Keratinocyte (primary cell): ENCODE measurements at regions not wholly inside any gene's neighbourhood (a gene's known extent, or its start where the extent isn't known, plus 50 kb on each side); places are given as distances from the start of the nearest gene placed in this dataset.

Experiments
- DNase-seq: peaks from one replicate; pipeline ENCODE4 v3.0.0-alpha.2; 2011; ENCODE audit warnings: low read depth, missing footprints, low spot score
- FAIRE-seq: peaks from 2 replicates; lab custom pipeline; 2011; peaks lifted over from hg19 to GRCh38; lab: Jason Lieb, UNC
- H2AFZ ChIP-seq: 2 replicates; pipeline ENCODE4 v1.6.0; 2012; ENCODE audit warnings: low read length, control low read depth, inconsistent platforms; ENCODE audit not compliant: control insufficient read depth
- H3K27ac ChIP-seq: 2 replicates; pipeline ENCODE4 v1.5.1; 2011; ENCODE audit warnings: low read length; ENCODE audit not compliant: control insufficient read depth, insufficient read depth
- H3K27me3 ChIP-seq: 3 replicates; pipeline ENCODE4 v1.6.0; 2011; ENCODE audit warnings: low read length; ENCODE audit not compliant: control insufficient read depth, insufficient read depth; ENCODE audit errors: extremely low read depth
- H3K36me3 ChIP-seq, 2 experiments: 2 replicates in 1 of 2; 3 replicates in 1 of 2; pipeline ENCODE4 v1.5.1; 2011; ENCODE audit warnings: low read length in 2 of 2, mild to moderate bottlenecking in 1 of 2; ENCODE audit not compliant: control insufficient read depth in 2 of 2, insufficient read depth in 2 of 2; ENCODE audit errors: extremely low read depth in 1 of 2
- H3K4me1 ChIP-seq: 3 replicates; pipeline ENCODE4 v1.5.1; 2011; ENCODE audit warnings: low read length; ENCODE audit not compliant: control insufficient read depth, insufficient read depth; ENCODE audit errors: extremely low read depth
- H3K4me2 ChIP-seq: 3 replicates; pipeline ENCODE4 v1.6.0; 2011; ENCODE audit warnings: low read depth, low read length; ENCODE audit not compliant: control insufficient read depth, insufficient read depth; ENCODE audit errors: extremely low read depth
- H3K4me3 ChIP-seq, 3 experiments: fragments of 200-600 bp in 1 of 3; sonication (generic) in 1 of 3; 2 replicates in 2 of 3; 3 replicates in 1 of 3; pipeline ENCODE4 v1.5.1; 2011 to 2016; ENCODE audit warnings: low read length in 3 of 3, mild to moderate bottlenecking in 3 of 3, control low read depth in 2 of 3, inconsistent platforms in 1 of 3, low read depth in 1 of 3, mixed read lengths in 1 of 3, mixed run types in 1 of 3, moderate library complexity in 1 of 3; ENCODE audit not compliant: control insufficient read depth in 2 of 3, insufficient read depth in 2 of 3; ENCODE audit errors: extremely low read depth in 1 of 3
- H3K79me2 ChIP-seq: 2 replicates; pipeline ENCODE4 v1.6.0; 2012; ENCODE audit warnings: low read length; ENCODE audit not compliant: control insufficient read depth, insufficient read depth
- H3K9ac ChIP-seq: 3 replicates; pipeline ENCODE4 v1.6.0; 2011; ENCODE audit warnings: low read length; ENCODE audit not compliant: control insufficient read depth, insufficient read depth; ENCODE audit errors: extremely low read depth
- H3K9me1 ChIP-seq: 3 replicates; pipeline ENCODE4 v1.6.0; 2011; ENCODE audit warnings: low read length; ENCODE audit not compliant: control insufficient read depth, insufficient read depth; ENCODE audit errors: extremely low read depth
- H3K9me3 ChIP-seq: 2 replicates; pipeline ENCODE4 v1.5.1; 2012; ENCODE audit warnings: low read depth, low read length; ENCODE audit not compliant: control insufficient read depth
- H4K20me1 ChIP-seq: 3 replicates; pipeline ENCODE4 v1.6.0; 2011; ENCODE audit warnings: low read length; ENCODE audit not compliant: control insufficient read depth, insufficient read depth; ENCODE audit errors: extremely low read depth
- CTCF ChIP-seq, 3 experiments: IDR thresholded peaks in 1 of 3; conservative IDR thresholded peaks in 1 of 3; optimal IDR thresholded peaks in 1 of 3; 2 replicates in 2 of 3; 3 replicates in 1 of 3; pipeline versions ENCODE3 to v1.5.1; 2011; ENCODE audit warnings: low read length in 3 of 3, mild to moderate bottlenecking in 3 of 3, moderate library complexity in 2 of 3, control low read depth in 1 of 3, inconsistent platforms in 1 of 3; ENCODE audit not compliant: insufficient read depth in 2 of 3; ENCODE audit errors: extremely low read depth in 1 of 3
- EZH2 ChIP-seq: IDR thresholded peaks from one replicate; pipeline ENCODE4 v1.6.1; 2012; ENCODE audit warnings: inconsistent platforms, mild to moderate bottlenecking, low read length, moderate library complexity
- dilution Hi-C: fragments of 300-500 bp; cut with MboI; formaldehyde crosslinking; loops from one replicate; pipeline ENCODE4 v1.7.0; 2020; ENCODE audit warnings: low sequenced_read_pairs; ENCODE audit not compliant: extremely low pct_ligation_motif_present

GRCh38 chr20:53850319-53850718 lies 220.1 kb downstream of the BCAS1 start:
- FAIRE-seq, result no peak
- no peaks in the 10 kb centered on the region for H3K79me2 ChIP-seq
- H3K9ac ChIP-seq, result no peak overlapping the region
- no peak overlapping the region for H2AFZ ChIP-seq
- dilution Hi-C loops, result no loop called here
- no peak for DNase-seq
- H3K36me3 ChIP-seq, result no peaks in the 10 kb centered on the region
- H3K27me3 ChIP-seq, result no peaks in the 10 kb centered on the region
- H3K9me1 ChIP-seq, result no peaks in the 10 kb centered on the region
- no peaks in the 10 kb centered on the region for H4K20me1 ChIP-seq
- H3K27ac ChIP-seq, result no peak overlapping the region
- H3K4me3 ChIP-seq, result no peak overlapping the region
- H3K4me1 ChIP-seq, result peaks cover 20% of the 10 kb centered on the region
- no peak overlapping the region for H3K4me2 ChIP-seq
- TF ChIP-seq CTCF (optimal IDR thresholded peaks at IDR 0.05 in 1 of 3, IDR thresholded peaks at IDR 0.05 in 1 of 3, conservative IDR thresholded peaks at IDR 0.05 in 1 of 3; ENCODE audit: extremely low read depth in 1 of 3, insufficient read depth in 2 of 3, low read length in 3 of 3) (no peak), EZH2 (no peak)
- no peaks in the 10 kb centered on the region for H3K9me3 ChIP-seq

GRCh38 chr20:53849471-53850059 lies 220.8 kb downstream of the BCAS1 start:
- Histone ChIP-seq H3K9me1 (no peaks in the 10 kb centered on the region), H3K9ac (no peak overlapping the region), H4K20me1 (no peaks in the 10 kb centered on the region), H3K4me3 (no peak overlapping the region), H3K27me3 (no peaks in the 10 kb centered on the region), H3K9me3 (no peaks in the 10 kb centered on the region), H3K27ac (no peak overlapping the region), H2AFZ (no peak overlapping the region), H3K4me1 (peaks cover 21% of the 10 kb centered on the region), H3K36me3 (no peaks in the 10 kb centered on the region), H3K4me2 (no peak overlapping the region), H3K79me2 (no peaks in the 10 kb centered on the region)
- dilution Hi-C loops, result no loop called here
- no peak for FAIRE-seq
- TF ChIP-seq EZH2 (no peak), CTCF (optimal IDR thresholded peaks at IDR 0.05 in 1 of 3, IDR thresholded peaks at IDR 0.05 in 1 of 3, conservative IDR thresholded peaks at IDR 0.05 in 1 of 3; ENCODE audit: extremely low read depth in 1 of 3, insufficient read depth in 2 of 3, low read length in 3 of 3) (no peak)
- no peak for DNase-seq
